Immature natural killer cell (primary cell): ENCODE measurements at regions not wholly inside any gene's neighbourhood (a gene's known extent, or its start where the extent isn't known, plus 50 kb on each side); places are given as distances from the start of the nearest gene placed in this dataset.

Source experiments
- DNase-seq, 3 donors: peaks; one replicate each; pipeline ENCODE4 v3.0.0; 2022; ENCODE audit warnings: mixed read lengths in 1 of 3
- H3K27ac Mint-ChIP-seq, 6 donors: one replicate each; pipeline ENCODE4 v1.8.0; 2020; ENCODE audit warnings: mixed read lengths in 6 of 6, mild to moderate bottlenecking in 5 of 6, inconsistent platforms in 4 of 6, moderate library complexity in 3 of 6
- H3K27me3 Mint-ChIP-seq, 3 donors: one replicate each; pipeline ENCODE4 v1.8.0; 2020 to 2021; ENCODE audit warnings: low read depth in 3 of 3, mild to moderate bottlenecking in 3 of 3, mixed read lengths in 3 of 3, moderate library complexity in 3 of 3, inconsistent platforms in 1 of 3
- H3K36me3 Mint-ChIP-seq, 3 donors: one replicate each; pipeline ENCODE4 v1.8.0; 2020; ENCODE audit warnings: mixed read lengths in 3 of 3, inconsistent platforms in 2 of 3, mild to moderate bottlenecking in 2 of 3
- H3K4me1 Mint-ChIP-seq, 2 donors: one replicate each; pipeline ENCODE4 v1.8.0; 2020; ENCODE audit warnings: inconsistent platforms in 2 of 2, mild to moderate bottlenecking in 2 of 2, mixed read lengths in 2 of 2, moderate library complexity in 1 of 2
- H3K4me3 Mint-ChIP-seq, 5 donors: one replicate each; pipeline ENCODE4 v1.8.0; 2020; ENCODE audit warnings: mild to moderate bottlenecking in 5 of 5, mixed read lengths in 5 of 5, inconsistent platforms in 3 of 5, moderate library complexity in 3 of 5
- H3K9me3 Mint-ChIP-seq, 6 donors: one replicate each; pipeline ENCODE4 v1.8.0; 2020; ENCODE audit warnings: mild to moderate bottlenecking in 6 of 6, mixed read lengths in 6 of 6, inconsistent platforms in 4 of 6, moderate library complexity in 3 of 6

DNA sequence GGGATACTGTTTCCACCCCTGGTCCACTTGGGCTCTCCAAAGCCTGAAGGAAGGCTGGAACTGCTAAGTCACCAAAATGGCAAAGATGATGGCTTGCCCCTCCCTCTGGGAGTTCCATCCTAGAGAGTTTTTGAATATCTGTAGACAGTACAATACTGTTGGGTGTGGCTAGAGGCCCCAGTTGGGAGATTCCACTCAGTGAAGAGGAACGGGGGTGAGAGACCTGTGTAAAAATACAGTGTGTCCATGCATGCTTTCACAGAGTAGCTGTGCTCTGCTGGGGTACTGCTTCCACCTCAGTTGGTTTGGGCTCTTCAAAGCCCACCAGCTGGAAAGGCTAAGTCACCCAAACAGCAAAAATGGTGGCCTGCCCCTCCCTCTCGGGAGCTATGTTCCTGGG lies 109.8 kb upstream of the APOOL start:
- H3K9me3 Mint-ChIP-seq, result peaks cover 0 to 2% (median 0%) of the 10 kb centered on the region in 6 donors
- peaks cover 0 to 2% (median 0%) of the 10 kb centered on the region in 3 donors for H3K27me3 Mint-ChIP-seq
- no peak overlapping the region for H3K27ac Mint-ChIP-seq
- H3K4me3 Mint-ChIP-seq, result no peak overlapping the region
- no peaks in the 10 kb centered on the region for H3K4me1 Mint-ChIP-seq
- no peak for DNase-seq
- no peaks in the 10 kb centered on the region for H3K36me3 Mint-ChIP-seq

GRCh38 chrX:84907324-84907968 lies 96.2 kb upstream of the APOOL start:
- Mint-ChIP-seq H3K4me1 (no peaks in the 10 kb centered on the region), H3K27me3 (peaks cover 0 to 2% (median 2%) of the 10 kb centered on the region in 3 donors), H3K27ac (no peak overlapping the region), H3K4me3 (no peak overlapping the region), H3K36me3 (no peaks in the 10 kb centered on the region), H3K9me3 (peaks cover 0 to 9% (median 0%) of the 10 kb centered on the region in 6 donors)
- DNase-seq, result no peak

GRCh38 chrX:84909151-84909550 lies 94.5 kb upstream of the APOOL start:
- no peaks in the 10 kb centered on the region for H3K4me1 Mint-ChIP-seq
- peaks cover 0 to 6% (median 0%) of the 10 kb centered on the region in 6 donors for H3K9me3 Mint-ChIP-seq
- no peaks in the 10 kb centered on the region for H3K36me3 Mint-ChIP-seq
- H3K4me3 Mint-ChIP-seq, result no peak overlapping the region
- H3K27ac Mint-ChIP-seq, result no peak overlapping the region
- H3K27me3 Mint-ChIP-seq, result peaks cover 0 to 2% (median 2%) of the 10 kb centered on the region in 3 donors
- DNase-seq, result no peak

DNA sequence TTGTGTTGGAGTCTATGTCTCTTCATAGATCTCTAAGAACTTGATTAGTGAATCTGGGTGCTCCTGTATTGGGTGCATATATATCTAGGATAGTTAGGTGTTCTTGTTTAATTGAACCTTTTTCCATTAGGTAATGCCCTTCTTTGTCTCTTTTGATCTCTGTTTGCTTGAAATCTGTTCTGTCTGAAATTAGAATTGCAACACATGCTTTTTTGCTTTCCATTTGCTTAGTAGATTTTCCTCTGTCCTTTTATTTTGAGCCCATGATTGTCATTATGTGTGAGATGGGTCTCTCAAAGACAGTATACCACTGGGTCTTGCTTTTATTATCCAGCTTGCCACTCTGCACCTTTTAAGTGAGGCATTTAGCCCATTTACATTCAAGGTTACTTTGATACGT lies 79.1 kb upstream of the APOOL start:
- no peak overlapping the region for H3K4me3 Mint-ChIP-seq
- no peak overlapping the region for H3K27ac Mint-ChIP-seq
- H3K4me1 Mint-ChIP-seq, result no peaks in the 10 kb centered on the region

DNA sequence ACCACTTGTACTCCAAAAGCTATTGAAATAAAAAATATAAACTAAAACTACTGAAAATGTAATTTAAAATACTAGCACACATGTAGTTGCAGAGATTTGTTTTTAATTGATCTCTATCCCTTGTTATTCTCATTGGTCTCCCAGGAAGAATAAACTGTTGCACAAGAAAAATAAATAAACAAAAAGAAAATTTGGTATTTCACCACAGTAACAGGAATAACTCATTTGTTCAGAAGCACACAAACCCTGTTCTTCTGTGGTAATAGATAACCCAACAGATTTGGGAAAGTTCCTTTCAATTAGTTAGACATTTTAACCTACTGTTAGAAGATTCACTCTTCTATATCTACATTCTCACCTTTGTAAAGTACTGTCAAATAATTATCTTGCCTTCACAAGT lies 70.9 kb upstream of the APOOL start:
- no peak overlapping the region for H3K27ac Mint-ChIP-seq
- H3K9me3 Mint-ChIP-seq, result no peaks in the 10 kb centered on the region
- peaks cover 2 to 12% (median 6%) of the 10 kb centered on the region in 3 donors for H3K27me3 Mint-ChIP-seq
- H3K36me3 Mint-ChIP-seq, result no peaks in the 10 kb centered on the region
- H3K4me3 Mint-ChIP-seq, result no peak overlapping the region
- H3K4me1 Mint-ChIP-seq, result no peaks in the 10 kb centered on the region
- DNase-seq, result no peak

More for the DNA sequence above, 79.1 kb upstream of the APOOL start:
- H3K27me3 Mint-ChIP-seq, result peaks cover 0 to 2% (median 0%) of the 10 kb centered on the region in 3 donors
- H3K9me3 Mint-ChIP-seq, result peaks cover 0 to 5% (median 0%) of the 10 kb centered on the region in 6 donors
- no peak for DNase-seq
- H3K36me3 Mint-ChIP-seq, result no peaks in the 10 kb centered on the region

- H3K27ac Mint-ChIP-seq, result no peak overlapping the region
- H3K36me3 Mint-ChIP-seq, result no peaks in the 10 kb centered on the region
- no peaks in the 10 kb centered on the region for H3K4me1 Mint-ChIP-seq
- no peak for DNase-seq
- peaks cover 2 to 12% (median 6%) of the 10 kb centered on the region in 3 donors for H3K27me3 Mint-ChIP-seq
- H3K4me3 Mint-ChIP-seq, result no peak overlapping the region
- no peaks in the 10 kb centered on the region for H3K9me3 Mint-ChIP-seq
These were observed 69.6 kb upstream of the APOOL start for GRCh38 chrX:84933956-84934556.
